HG03354 (cell line): ENCODE measurements at regions not wholly inside any gene's neighbourhood (a gene's known extent, or its start where the extent isn't known, plus 50 kb on each side); places are given as distances from the start of the nearest gene placed in this dataset.
A peak's percentile ranks its signal among the peaks of the same experiment; 100 is the strongest.

Experiments used
- ATAC-seq: cut with Tn5 transposase; IDR thresholded peaks from one replicate; pipeline ENCODE4 v1.9.1; 2021; ENCODE audit warnings: mild to moderate bottlenecking; ENCODE audit not compliant: unreplicated experiment, poor library complexity, severe bottlenecking

DNA sequence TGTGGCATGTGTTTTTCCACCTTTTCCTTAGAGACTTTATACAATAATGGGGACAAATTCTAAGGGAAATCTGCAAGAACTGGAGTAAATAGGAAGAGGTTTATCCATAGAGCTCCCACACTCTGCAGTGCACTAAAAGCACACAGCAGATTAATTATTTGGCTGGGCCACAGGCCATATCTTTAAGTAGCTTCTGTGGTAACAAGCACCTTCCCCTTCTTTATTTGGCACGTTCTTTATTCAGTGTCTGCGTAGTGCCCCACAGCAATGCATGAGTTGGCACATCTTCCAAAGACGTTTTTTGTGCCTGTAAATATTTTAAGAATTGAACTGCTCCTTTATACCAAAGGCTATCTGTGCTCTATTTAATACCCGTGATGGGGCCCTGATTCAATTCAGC lies 104.9 kb upstream of the MBL2 start:
- no peak for ATAC-seq

DNA sequence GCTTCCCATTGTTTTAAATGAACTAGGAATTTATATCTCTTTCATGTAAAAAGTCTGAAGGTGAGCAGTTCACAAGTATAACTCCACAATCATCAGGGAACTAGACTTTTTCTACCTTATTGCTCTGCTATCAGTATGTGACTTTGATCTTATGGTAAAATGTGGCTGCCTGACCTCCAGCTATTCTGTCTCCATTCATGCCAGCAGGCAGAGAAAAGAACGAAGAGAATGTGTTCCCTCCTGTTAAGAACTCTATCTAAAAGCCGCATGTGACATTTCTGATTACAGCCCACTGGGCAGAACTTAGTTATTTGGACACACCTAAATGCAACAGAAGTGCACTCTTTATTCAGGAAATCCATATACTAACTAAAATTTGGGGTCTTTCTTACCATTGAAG lies 102.8 kb upstream of the MBL2 start:
- ATAC-seq, result no peak

DNA sequence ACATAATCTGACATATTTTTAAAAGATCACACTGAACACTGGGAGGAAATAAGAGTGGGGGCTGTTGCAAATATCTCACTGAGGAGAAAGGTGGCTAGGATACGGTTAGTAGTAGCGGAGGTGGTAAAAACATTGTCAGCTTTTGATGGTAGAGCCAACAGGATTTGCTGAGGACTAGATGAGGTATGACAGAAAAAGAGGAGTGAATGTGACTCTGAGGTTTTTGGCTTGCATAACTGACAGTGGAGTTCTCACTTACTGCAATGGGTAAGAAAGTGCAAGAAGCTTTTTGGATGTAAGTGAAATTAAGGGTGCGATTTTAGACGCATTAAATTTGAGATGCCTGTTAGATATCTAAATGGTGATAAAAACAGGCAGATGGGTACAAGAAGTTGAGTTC lies 102.0 kb upstream of the MBL2 start:
- no peak for ATAC-seq

DNA sequence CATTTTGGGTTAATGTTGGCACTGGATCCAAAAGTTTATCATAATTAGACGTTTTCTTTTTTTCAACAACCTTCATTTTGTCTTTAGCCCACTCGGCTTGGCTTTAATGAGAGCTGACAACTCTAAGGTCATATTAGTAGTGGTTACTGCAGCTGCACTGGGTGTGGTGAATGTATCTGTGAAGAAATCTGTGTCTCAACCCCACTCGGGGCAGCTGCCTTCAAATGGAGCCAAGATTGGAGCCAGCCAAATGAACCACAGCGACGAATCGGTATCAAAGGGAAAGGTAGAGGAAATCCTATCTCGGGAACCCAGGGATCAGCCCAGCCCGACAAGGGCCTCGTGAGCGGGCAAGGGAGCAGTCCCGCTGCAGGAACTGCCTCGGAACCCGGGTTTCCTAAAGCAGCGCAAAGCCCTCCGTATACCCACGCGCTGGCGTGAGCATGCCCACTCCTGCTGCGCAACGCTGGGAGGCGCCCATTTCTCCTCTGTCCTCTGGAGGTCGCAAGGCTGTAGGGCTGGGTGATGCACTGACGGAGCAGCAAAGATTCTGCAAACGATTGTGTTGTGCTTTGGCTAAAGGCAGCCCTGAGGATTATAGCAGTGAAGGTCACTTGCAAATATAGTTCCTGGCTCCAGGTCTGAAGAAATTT lies 98.7 kb upstream of the MBL2 start:
- ATAC-seq, result no peak

DNA sequence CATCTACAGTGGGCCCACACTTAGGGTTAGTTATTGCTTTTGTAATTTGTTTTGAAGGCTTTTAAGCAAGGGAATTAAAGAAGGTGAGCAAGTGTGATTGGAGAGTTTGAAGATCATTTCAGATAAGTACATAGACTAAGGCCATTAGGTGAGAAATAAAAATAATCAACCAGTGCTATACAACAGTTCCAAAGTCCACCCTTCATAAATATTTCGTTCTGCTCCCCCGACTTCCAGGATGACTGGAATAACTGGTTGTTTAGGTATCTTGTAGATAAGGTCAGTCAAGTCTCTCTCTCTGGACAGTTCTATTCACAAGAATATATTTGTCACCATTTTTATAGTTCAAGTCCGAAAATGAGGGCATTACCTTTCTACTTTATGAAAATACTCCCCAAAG lies 98.0 kb upstream of the MBL2 start:
- no peak for ATAC-seq

DNA sequence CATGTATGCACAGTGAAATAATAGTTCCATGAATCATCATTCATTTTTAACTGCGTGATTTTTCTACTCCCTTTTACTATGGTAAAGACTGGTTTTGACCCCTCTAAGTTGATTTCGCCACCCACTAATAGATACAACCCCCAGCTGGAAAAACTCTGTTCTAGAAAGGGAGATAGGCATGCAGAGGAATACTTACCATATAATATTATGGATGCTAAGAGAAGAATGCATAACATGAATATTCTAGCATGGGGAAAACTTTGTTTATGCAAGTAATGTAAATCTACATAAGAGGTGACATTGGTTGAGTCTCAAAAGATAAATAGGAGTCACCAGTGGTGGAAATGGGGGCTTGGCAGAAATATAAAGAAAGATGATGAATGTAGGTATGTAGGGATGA lies 97.3 kb upstream of the MBL2 start:
- no peak for ATAC-seq

DNA sequence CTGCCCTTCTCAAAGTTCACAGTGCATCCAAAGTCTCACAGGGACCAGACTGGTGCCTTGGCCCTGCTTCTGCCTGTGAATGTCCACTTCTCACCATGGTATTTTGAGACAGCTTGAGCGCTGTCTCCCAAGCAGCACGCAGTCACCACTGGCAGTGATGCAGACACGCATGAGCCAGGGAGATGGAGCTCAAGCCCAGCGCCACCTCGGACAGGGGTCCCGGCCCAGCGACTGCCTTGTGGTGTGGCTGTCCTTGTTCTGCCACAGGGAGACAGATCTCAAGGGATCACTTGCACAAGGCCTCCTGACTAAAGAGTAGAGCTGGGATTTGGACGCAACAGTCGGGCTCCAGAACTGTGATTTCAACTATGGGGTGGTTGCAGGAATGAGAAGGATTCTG lies 92.6 kb upstream of the MBL2 start:
- no peak for ATAC-seq

DNA sequence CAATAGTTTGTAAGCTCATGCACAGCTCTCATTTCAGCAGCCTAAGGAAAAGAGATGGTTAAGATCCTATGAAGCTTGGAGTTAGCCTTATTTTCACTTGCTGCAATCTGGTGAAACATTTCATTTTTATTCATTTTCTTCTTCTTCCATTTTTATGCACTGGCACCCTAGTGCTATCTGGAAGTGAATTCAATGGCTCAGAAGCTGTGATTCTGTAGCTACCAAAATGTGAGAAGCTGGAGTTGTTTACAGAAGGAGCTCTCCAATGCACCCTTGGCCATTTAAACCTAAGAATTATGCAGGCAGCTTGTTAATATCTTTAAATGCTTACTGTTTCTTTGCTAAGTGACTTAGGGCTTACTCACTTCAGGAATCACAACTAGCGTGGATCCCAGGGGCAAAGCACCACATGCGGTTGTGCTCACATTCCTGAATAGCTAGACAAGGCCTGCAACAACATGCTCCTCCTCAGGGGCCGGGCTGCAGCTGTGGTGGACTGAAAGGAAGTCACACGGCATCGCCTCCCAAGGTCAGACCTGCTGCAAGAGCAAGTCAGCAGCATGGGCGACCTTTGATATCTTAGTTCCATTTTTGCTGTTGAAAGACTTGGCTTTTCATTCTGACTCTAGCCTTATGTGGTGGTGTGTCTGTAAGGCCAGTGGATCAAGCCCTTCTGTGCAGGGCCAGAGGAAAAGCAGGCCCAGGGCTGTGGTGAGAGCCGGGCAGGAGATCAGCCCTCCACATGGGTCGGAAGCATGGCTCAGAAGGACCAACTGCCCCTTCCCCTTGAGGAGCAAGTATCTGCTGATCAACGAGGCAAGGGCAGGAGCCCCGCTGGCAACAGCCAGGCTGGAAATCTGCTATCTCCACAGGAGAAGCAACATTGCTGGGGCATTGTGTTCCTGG lies 91.9 kb upstream of the MBL2 start:
- no peak for ATAC-seq

DNA sequence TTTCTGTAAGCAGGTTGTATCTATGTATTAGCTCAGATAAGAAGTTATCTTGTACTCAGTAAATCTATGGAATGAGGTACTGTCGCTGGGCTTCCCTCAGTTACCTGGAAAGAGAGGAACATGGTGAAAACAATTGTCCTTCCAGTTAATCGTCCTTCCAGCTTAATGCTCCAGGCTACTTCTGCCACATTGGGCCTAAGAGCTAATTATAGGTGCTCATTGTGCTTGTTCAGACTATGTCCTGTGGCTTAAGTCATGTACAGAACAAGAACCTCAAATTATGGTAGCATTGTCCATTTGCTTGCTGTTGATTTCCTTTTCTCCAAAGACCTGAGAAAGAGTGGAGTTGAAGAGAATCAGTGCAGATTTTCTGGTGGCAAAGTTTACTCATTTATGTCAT lies 86.1 kb upstream of the MBL2 start:
- no peak for ATAC-seq

DNA sequence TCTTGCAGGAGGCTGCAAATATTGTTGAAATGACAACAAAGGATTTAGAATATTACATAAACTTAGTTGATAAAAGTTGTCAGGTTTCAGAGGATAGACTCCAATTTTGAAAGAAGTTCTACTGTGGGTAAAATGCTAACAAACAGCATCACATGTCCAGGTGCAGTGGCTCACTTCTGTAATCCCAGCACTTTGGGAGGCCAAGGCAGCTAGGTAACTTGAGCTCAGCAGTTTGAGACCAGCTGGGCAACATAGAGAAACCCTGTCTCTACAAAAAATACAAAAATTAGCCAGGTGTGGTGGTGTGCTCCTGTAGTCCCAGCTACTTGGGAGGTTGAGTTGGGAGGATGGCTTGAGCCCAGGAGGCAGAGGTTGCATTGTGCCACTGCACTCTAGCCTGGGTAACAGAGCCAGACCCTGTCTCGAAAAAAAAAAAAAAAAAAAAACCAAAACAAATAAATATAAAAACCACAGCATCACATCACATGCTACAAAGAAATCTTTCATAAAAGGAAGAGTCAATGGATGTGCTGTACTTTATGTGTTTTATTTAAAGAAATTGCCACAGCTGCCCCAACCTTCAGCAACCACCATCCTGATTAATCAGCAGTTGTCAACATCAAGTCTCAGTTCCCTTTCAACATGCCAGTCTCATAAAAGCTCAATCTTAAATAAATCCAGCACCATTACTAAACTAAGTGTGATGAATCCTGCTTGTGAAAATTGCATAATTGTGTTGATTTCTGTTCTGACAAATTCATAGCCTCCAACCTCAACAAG lies 83.2 kb upstream of the MBL2 start:
- no peak for ATAC-seq

DNA sequence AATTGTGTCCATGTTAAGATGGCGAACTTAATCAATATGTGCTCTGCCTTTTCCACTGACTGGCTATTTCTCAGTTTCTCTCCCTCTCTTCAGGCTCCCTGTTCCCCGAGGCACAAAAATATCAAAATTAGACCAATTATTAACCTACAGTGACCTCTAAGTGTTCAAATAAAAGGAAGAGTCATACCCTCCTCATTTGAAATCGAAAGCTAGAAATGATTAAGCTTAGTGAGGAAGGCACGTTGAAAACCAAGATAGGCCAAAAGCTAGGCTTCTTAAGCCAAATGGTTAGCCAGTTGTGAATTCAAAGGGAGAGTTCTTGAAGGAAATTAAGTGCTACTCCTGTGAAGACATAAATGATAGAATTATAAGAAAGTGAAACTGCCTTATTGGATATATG lies 81.1 kb upstream of the MBL2 start:
- ATAC-seq, result peak; percentile 81

DNA sequence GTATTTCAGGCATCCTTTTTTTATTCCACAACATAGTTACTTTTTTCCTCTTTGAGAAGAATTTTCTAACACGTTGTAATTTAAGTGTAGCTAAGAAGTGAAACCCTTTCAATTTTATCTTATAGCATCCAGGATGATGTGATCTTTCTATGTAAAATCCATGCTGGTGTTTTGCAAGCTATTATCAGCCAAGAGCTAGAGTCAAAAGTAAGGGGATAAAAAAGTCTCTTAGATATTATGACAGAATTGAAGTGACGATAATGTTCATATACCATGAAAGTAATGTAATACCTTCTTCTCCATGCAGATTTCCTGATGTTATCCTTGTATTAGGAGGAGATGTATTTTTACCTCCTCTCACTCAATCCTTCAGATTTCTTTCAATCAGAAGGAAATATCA lies 64.2 kb upstream of the MBL2 start:
- ATAC-seq, result no peak
